GM15510 (cell line): ENCODE measurements at regions not wholly inside any gene's neighbourhood (a gene's known extent, or its start where the extent isn't known, plus 50 kb on each side); places are given as distances from the start of the nearest gene placed in this dataset.
A peak's percentile ranks its signal among the peaks of the same experiment; 100 is the strongest.

Experiments
- POLR2A ChIP-seq: IDR thresholded peaks from 3 replicates; pipeline ENCODE4 v1.6.1; 2011; ENCODE audit warnings: borderline replicate concordance; ENCODE audit not compliant: insufficient read length; ENCODE audit errors: extremely low read depth

- TF ChIP-seq POLR2A: no peak
These were observed 218.9 kb upstream of the SFSWAP start for GRCh38 chr12:131491916-131492490.

- no peak for TF ChIP-seq POLR2A
These were observed 217.6 kb upstream of the SFSWAP start for GRCh38 chr12:131493068-131493826.

GRCh38 chr12:131494216-131494615 lies 216.7 kb upstream of the SFSWAP start:
- TF ChIP-seq POLR2A: no peak

DNA sequence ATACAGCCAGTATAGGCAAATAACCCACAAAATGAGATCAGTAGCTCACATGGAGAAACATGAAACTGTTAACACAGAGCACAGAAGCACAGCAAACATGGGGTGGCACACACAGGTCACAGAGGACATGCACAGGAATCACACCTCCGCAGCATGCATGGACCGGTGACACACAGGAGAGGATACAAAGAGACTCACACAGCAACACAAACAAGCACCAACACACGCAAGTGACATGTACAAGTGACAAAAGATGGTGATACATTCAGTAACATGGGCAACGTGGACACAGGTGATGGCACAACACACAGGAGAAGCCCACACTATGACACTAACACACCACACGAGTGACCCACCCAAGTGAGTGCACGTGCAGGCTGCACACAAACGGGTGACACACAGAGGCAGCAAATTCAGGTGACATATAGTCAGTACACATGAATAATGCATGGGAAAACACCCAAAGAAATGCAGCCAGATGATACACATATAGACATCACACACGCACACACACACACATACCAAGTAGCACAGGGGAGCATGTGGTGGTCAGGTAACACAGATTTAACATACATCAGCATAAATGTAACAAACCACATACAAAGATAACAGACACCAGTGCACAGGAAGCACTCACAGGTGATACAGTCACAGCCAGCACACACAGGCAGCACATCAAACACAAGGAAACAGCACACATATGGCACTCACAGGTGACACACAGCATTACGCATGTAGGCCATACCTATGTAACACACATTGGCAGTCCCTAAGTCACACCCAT lies 216.0 kb upstream of the SFSWAP start:
- TF ChIP-seq POLR2A: no peak

- TF ChIP-seq POLR2A: no peak
These were observed 212.9 kb upstream of the SFSWAP start for GRCh38 chr12:131497966-131498365.

- no peak for TF ChIP-seq POLR2A
These were observed 211.6 kb upstream of the SFSWAP start for GRCh38 chr12:131499160-131499863.

DNA sequence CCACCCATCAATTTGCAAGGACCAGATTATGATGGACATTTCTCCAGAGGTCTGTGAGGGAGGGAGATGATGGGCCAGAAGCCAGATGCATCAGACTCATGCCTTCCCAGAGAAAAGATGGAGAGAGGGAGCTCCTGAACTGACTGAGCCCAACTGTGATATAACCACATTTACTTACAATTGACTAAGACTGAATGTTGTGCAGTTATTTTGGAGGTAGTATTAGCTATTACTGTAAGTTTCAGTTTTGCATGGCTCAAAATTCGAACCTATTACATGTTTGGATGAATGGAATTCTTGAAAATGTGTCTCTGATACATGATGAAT lies 211.1 kb upstream of the SFSWAP start:
- no peak for TF ChIP-seq POLR2A

DNA sequence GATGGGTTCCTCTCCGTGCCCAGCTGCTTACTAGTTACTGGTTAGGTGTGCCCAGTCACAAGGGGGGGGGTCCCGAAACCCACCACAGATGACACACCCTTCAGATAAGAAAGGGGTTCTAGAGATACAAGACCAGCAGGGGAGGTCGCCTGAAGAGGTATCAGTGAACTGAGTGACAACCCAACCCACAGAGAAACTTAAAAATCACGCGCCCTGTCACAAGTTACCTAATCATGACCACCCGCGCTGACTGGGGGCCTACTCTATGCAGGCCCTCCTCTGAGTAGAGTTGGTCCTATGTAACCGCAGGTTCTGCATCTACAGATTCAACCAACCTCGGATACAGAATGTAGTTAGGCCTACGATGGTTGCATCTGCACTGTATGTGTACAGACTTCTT lies 210.3 kb upstream of the SFSWAP start:
- TF ChIP-seq POLR2A: no peak

DNA sequence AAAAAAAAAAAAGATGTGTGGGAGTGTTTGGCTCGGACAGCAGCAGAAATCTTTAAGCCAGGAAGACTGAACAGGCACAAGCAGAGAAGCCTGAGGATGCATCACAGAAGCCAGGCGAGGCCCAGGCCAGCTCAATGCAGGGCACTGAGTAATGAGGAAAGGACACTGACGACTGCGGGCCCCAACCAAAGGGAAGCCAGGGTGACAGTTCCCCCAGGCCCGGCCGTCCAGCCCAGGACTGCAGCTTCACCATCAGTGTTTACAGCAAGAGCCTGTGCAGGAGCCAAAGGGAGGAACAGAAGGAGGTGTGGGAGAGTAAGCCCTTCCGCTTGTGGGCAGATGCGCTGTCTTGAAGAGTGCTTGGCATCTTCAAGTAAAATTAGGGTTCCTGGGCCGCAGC lies 205.3 kb upstream of the SFSWAP start:
- no peak for TF ChIP-seq POLR2A

GRCh38 chr12:131506426-131506825 lies 204.5 kb upstream of the SFSWAP start:
- no peak for TF ChIP-seq POLR2A

- TF ChIP-seq POLR2A: no peak
These were observed 203.8 kb upstream of the SFSWAP start for GRCh38 chr12:131507094-131507493.

DNA sequence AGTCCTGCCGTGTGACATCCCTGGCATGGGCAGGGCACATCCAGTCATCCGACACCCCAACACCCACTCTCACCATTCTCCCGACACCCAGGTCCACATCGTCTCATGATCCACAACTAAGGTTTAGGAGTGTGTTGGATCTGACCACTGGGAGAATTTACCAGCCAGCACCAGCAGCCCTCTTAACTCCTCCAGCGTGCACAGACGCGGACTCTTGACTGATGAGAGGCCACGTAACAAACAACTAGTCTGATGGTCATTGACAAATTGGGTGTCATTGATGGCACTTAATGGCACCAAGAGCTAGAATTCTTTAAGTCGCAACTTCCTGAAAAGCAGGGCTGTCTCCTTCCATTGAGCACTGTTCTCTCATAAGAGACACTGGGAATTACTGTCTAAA lies 203.0 kb upstream of the SFSWAP start:
- TF ChIP-seq POLR2A: no peak

DNA sequence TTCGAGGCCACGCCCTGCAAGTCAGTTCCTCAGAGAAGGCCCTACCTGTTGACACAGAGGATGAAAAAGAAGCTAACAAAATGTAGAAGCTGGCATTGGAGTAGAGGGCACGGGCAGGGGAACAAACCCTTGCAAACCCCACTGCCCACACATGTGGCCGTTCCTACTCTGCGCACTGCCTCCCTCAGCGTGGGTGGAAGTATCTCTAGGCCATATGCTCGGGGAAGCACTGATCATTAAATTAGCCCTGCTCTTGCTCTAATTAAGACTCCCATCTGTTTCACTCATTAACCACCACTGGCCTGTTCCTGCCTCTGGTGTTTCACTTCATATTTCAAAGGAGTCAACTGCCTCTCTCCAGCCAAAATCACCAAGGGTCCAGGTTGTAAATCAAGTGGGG lies 201.2 kb upstream of the SFSWAP start:
- TF ChIP-seq POLR2A: no peak

- no peak for TF ChIP-seq POLR2A
These were observed 200.5 kb upstream of the SFSWAP start for GRCh38 chr12:131510431-131510830.

- peak; percentile 61 for TF ChIP-seq POLR2A
These were observed 199.5 kb upstream of the SFSWAP start for GRCh38 chr12:131511391-131511802.
